ENCODE measurements at regions not wholly inside any gene's neighbourhood (a gene's known extent, or its start where the extent isn't known, plus 50 kb on each side); places are given as distances from the start of the nearest gene placed in this dataset.
"Not testable (repeated sequence)": the region's sequence is repeated elsewhere in the genome, so short reads cannot be mapped to it uniquely, and the experiment has no call there.

DNA sequence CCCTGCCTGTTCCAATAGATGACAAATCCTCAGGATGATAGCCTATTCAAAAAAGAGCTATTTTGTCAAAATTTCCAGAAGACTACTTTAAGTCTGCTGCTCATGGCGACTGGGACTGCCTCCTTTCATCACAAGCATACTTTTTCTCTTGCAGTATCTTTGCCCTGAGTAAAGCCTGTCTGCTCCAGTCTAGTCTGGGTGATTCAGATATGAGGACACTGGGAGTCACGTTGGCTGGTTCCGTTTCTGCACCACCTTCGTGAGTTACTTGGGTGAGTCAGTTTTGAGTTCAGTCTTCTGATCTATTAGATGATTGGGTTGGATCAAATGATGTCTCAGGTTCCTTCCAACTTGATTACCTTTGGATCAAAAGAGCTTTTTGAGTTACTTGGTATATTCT, 301.3 kb upstream of the STXBP6 start:
- Histone ChIP-seq H3K4me3 (ENCODE audit: low read depth, low read length) (no peak overlapping the region), H3K27me3 (ENCODE audit: insufficient read depth, low read length) (no peaks in the 10 kb centered on the region), H2AFZ (ENCODE audit: low read length, unreplicated experiment) (no peak overlapping the region), H3K36me3 (ENCODE audit: insufficient read depth, low read length) (no peaks in the 10 kb centered on the region), H3K4me1 (ENCODE audit: control insufficient read depth, insufficient read depth, low read length, unreplicated experiment) (no peaks in the 10 kb centered on the region), H3K27ac (ENCODE audit: low read depth, low read length) (no peak overlapping the region), H3K79me2 (ENCODE audit: control insufficient read depth, insufficient read depth, low read length, unreplicated experiment) (no peaks in the 10 kb centered on the region)

- Histone ChIP-seq H3K4me1 (ENCODE audit: control insufficient read depth, insufficient read depth, low read length, unreplicated experiment) (no peaks in the 10 kb centered on the region), H3K27me3 (ENCODE audit: insufficient read depth, low read length) (no peaks in the 10 kb centered on the region), H3K79me2 (ENCODE audit: control insufficient read depth, insufficient read depth, low read length, unreplicated experiment) (no peaks in the 10 kb centered on the region), H3K4me3 (ENCODE audit: low read depth, low read length) (no peak overlapping the region), H3K36me3 (ENCODE audit: insufficient read depth, low read length) (no peaks in the 10 kb centered on the region), H2AFZ (ENCODE audit: low read length, unreplicated experiment) (no peak overlapping the region), H3K27ac (ENCODE audit: low read depth, low read length) (no peak overlapping the region)
Observed at GRCh38 chr14:25350802-25351201, 300.9 kb upstream of the STXBP6 start.

- Histone ChIP-seq H3K4me1 (ENCODE audit: control insufficient read depth, insufficient read depth, low read length, unreplicated experiment) (no peaks in the 10 kb centered on the region), H3K79me2 (ENCODE audit: control insufficient read depth, insufficient read depth, low read length, unreplicated experiment) (no peaks in the 10 kb centered on the region), H2AFZ (ENCODE audit: low read length, unreplicated experiment) (no peak overlapping the region), H3K27ac (ENCODE audit: low read depth, low read length) (no peak overlapping the region), H3K36me3 (ENCODE audit: insufficient read depth, low read length) (no peaks in the 10 kb centered on the region), H3K4me3 (ENCODE audit: low read depth, low read length) (no peak overlapping the region), H3K27me3 (ENCODE audit: insufficient read depth, low read length) (no peaks in the 10 kb centered on the region)
Observed at GRCh38 chr14:25350021-25350420, 300.1 kb upstream of the STXBP6 start.

DNA sequence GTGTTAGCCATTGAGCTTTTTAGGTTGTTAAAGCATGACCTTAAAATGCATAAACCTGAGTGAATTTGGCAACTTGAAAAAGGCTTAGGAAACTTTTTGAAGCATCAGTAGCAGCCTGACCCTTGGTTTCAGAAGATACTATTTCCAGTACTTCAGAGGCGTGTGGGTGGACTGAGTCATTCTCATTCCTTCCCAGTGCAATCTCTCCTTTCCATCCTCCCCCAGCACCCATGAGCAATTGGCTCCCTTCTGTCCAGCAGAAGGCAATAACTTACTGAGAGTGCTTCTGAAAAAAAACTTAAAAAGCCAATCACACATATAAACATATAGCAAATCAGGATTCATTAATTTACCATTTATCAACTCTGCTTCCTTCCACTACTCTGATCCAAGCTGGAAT, 299.3 kb upstream of the STXBP6 start:
- Histone ChIP-seq H3K4me1 (ENCODE audit: control insufficient read depth, insufficient read depth, low read length, unreplicated experiment) (no peaks in the 10 kb centered on the region), H3K4me3 (ENCODE audit: low read depth, low read length) (no peak overlapping the region), H3K27me3 (ENCODE audit: insufficient read depth, low read length) (no peaks in the 10 kb centered on the region), H2AFZ (ENCODE audit: low read length, unreplicated experiment) (no peak overlapping the region), H3K27ac (ENCODE audit: low read depth, low read length) (no peak overlapping the region), H3K36me3 (ENCODE audit: insufficient read depth, low read length) (no peaks in the 10 kb centered on the region), H3K79me2 (ENCODE audit: control insufficient read depth, insufficient read depth, low read length, unreplicated experiment) (no peaks in the 10 kb centered on the region)

GRCh38 chr14:25340882-25341281, 290.9 kb upstream of the STXBP6 start:
- H3K36me3 ChIP-seq (ENCODE audit: insufficient read depth, low read length), result no peaks in the 10 kb centered on the region
- no peaks in the 10 kb centered on the region for H3K4me1 ChIP-seq (ENCODE audit: control insufficient read depth, insufficient read depth, low read length, unreplicated experiment)
- no peaks in the 10 kb centered on the region for H3K79me2 ChIP-seq (ENCODE audit: control insufficient read depth, insufficient read depth, low read length, unreplicated experiment)
- no peak overlapping the region for H3K4me3 ChIP-seq (ENCODE audit: low read depth, low read length)
- no peak overlapping the region for H3K27ac ChIP-seq (ENCODE audit: low read depth, low read length)
- H3K27me3 ChIP-seq (ENCODE audit: insufficient read depth, low read length), result no peaks in the 10 kb centered on the region
- H2AFZ ChIP-seq (ENCODE audit: low read length, unreplicated experiment), result no peak overlapping the region

GRCh38 chr14:25322784-25323183, 272.8 kb upstream of the STXBP6 start:
- Histone ChIP-seq H2AFZ (ENCODE audit: low read length, unreplicated experiment) (no peak overlapping the region), H3K4me3 (ENCODE audit: low read depth, low read length) (no peak overlapping the region), H3K4me1 (ENCODE audit: control insufficient read depth, insufficient read depth, low read length, unreplicated experiment) (no peaks in the 10 kb centered on the region), H3K27ac (ENCODE audit: low read depth, low read length) (no peak overlapping the region), H3K79me2 (ENCODE audit: control insufficient read depth, insufficient read depth, low read length, unreplicated experiment) (no peaks in the 10 kb centered on the region), H3K27me3 (ENCODE audit: insufficient read depth, low read length) (no peaks in the 10 kb centered on the region), H3K36me3 (ENCODE audit: insufficient read depth, low read length) (no peaks in the 10 kb centered on the region)

- not testable (repeated sequence) for H3K27me3 ChIP-seq (ENCODE audit: insufficient read depth, low read length); H3K36me3 ChIP-seq (ENCODE audit: insufficient read depth, low read length); H3K27ac ChIP-seq (ENCODE audit: low read depth, low read length); H3K79me2 ChIP-seq (ENCODE audit: control insufficient read depth, insufficient read depth, low read length, unreplicated experiment); H3K4me1 ChIP-seq (ENCODE audit: control insufficient read depth, insufficient read depth, low read length, unreplicated experiment); H3K4me3 ChIP-seq (ENCODE audit: low read depth, low read length); H2AFZ ChIP-seq (ENCODE audit: low read length, unreplicated experiment)
Observed at GRCh38 chr14:25316007-25316406, 266.1 kb upstream of the STXBP6 start.

GRCh38 chr14:25308244-25308643, 258.3 kb upstream of the STXBP6 start:
- Histone ChIP-seq H3K27ac (ENCODE audit: low read depth, low read length) (no peak overlapping the region), H3K36me3 (ENCODE audit: insufficient read depth, low read length) (no peaks in the 10 kb centered on the region), H3K4me1 (ENCODE audit: control insufficient read depth, insufficient read depth, low read length, unreplicated experiment) (no peaks in the 10 kb centered on the region), H2AFZ (ENCODE audit: low read length, unreplicated experiment) (no peak overlapping the region), H3K79me2 (ENCODE audit: control insufficient read depth, insufficient read depth, low read length, unreplicated experiment) (no peaks in the 10 kb centered on the region), H3K27me3 (ENCODE audit: insufficient read depth, low read length) (no peaks in the 10 kb centered on the region), H3K4me3 (ENCODE audit: low read depth, low read length) (no peak overlapping the region)

DNA sequence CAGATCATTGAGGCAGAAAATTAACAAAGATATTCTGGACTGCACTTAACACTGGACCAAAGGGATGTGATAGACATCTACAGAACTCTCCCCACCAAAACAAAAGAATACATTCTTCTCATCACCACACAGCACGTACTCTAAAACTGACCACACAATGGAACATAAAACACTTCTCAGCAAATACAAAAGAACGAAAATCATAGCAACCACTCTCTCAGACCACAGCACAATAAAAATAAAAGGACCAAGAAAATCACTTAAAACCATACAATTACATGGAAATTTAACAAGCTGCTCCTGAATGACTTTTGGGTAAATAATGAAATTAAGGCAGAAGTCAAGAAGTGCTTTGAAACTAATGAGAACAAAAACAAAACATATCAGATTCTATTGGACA, 254.0 kb upstream of the STXBP6 start:
- H3K27me3 ChIP-seq (ENCODE audit: insufficient read depth, low read length), result no peaks in the 10 kb centered on the region
- no peaks in the 10 kb centered on the region for H3K4me1 ChIP-seq (ENCODE audit: control insufficient read depth, insufficient read depth, low read length, unreplicated experiment)

GRCh38 chr14:25298238-25298637, 248.3 kb upstream of the STXBP6 start:
- H3K79me2 ChIP-seq (ENCODE audit: control insufficient read depth, insufficient read depth, low read length, unreplicated experiment), result no peaks in the 10 kb centered on the region
- no peaks in the 10 kb centered on the region for H3K36me3 ChIP-seq (ENCODE audit: insufficient read depth, low read length)
- no peaks in the 10 kb centered on the region for H3K4me1 ChIP-seq (ENCODE audit: control insufficient read depth, insufficient read depth, low read length, unreplicated experiment)
- no peak overlapping the region for H2AFZ ChIP-seq (ENCODE audit: low read length, unreplicated experiment)
- no peaks in the 10 kb centered on the region for H3K27me3 ChIP-seq (ENCODE audit: insufficient read depth, low read length)
- H3K4me3 ChIP-seq (ENCODE audit: low read depth, low read length), result no peak overlapping the region
- H3K27ac ChIP-seq (ENCODE audit: low read depth, low read length), result no peak overlapping the region

More for the DNA sequence above, 254.0 kb upstream of the STXBP6 start:
- no peak overlapping the region for H3K27ac ChIP-seq (ENCODE audit: low read depth, low read length)
- H3K36me3 ChIP-seq (ENCODE audit: insufficient read depth, low read length), result no peaks in the 10 kb centered on the region
- no peak overlapping the region for H3K4me3 ChIP-seq (ENCODE audit: low read depth, low read length)
- H3K79me2 ChIP-seq (ENCODE audit: control insufficient read depth, insufficient read depth, low read length, unreplicated experiment), result no peaks in the 10 kb centered on the region
- no peak overlapping the region for H2AFZ ChIP-seq (ENCODE audit: low read length, unreplicated experiment)

DNA sequence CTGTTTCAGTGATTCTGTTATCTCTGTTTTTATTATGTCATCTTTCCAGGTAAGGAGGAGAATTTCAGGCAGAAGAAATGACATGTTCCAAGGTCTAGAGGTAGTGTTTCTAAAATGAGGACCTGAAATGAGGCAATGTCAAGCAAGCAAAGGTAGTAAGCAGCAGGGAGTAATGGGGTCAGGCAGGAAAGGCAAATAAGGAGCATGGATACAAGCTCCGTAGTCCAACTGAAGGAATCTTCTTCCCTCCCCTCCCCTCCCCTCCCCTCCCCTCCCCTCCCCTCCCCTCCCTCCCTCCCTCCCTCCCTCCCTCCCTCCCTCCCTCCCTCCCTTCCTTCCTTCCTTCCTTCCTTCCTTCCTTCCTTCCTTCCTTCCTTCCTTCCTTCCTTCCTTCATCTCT, 240.2 kb upstream of the STXBP6 start:
- not testable (repeated sequence) for H2AFZ ChIP-seq (ENCODE audit: low read length, unreplicated experiment); H3K27ac ChIP-seq (ENCODE audit: low read depth, low read length); H3K4me1 ChIP-seq (ENCODE audit: control insufficient read depth, insufficient read depth, low read length, unreplicated experiment); H3K36me3 ChIP-seq (ENCODE audit: insufficient read depth, low read length); H3K4me3 ChIP-seq (ENCODE audit: low read depth, low read length); H3K27me3 ChIP-seq (ENCODE audit: insufficient read depth, low read length); H3K79me2 ChIP-seq (ENCODE audit: control insufficient read depth, insufficient read depth, low read length, unreplicated experiment)

DNA sequence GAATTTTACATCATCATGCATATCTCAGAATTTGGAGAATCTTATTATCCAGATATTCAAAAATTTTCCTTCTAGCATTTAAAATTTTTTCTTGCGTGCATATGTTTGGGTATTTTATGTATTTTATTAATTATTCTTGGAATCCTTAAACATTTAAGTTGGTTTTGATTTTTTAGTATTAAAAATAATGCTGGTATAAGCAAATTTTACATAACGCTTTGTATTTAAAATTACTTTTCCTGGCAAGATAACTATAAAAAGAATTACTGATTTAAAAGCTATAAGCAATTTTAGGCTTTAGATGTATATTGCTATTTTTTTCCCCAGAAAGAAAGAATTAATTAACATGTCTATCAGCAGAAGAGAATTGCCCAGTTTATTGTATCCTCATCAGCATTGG, 224.6 kb upstream of the STXBP6 start:
- no peak overlapping the region for H2AFZ ChIP-seq (ENCODE audit: low read length, unreplicated experiment)
- H3K27me3 ChIP-seq (ENCODE audit: insufficient read depth, low read length), result no peaks in the 10 kb centered on the region
- H3K79me2 ChIP-seq (ENCODE audit: control insufficient read depth, insufficient read depth, low read length, unreplicated experiment), result no peaks in the 10 kb centered on the region
- H3K4me3 ChIP-seq (ENCODE audit: low read depth, low read length), result no peak overlapping the region
- H3K36me3 ChIP-seq (ENCODE audit: insufficient read depth, low read length), result no peaks in the 10 kb centered on the region
- no peaks in the 10 kb centered on the region for H3K4me1 ChIP-seq (ENCODE audit: control insufficient read depth, insufficient read depth, low read length, unreplicated experiment)
- H3K27ac ChIP-seq (ENCODE audit: low read depth, low read length), result no peak overlapping the region
